ENCODE measurements at regions not wholly inside any gene's neighbourhood (a gene's known extent, or its start where the extent isn't known, plus 50 kb on each side); places are given as distances from the start of the nearest gene placed in this dataset.

- no peak for DNase-seq (ENCODE audit: low read depth in 2 of 2)
These were observed 142.8 kb downstream of the CD8B2 start for GRCh38 chr2:106629981-106630380.

- DNase-seq (ENCODE audit: low read depth in 2 of 2), result no peak
These were observed 144.1 kb downstream of the CD8B2 start for GRCh38 chr2:106631281-106631680.

- DNase-seq (ENCODE audit: low read depth in 2 of 2), result peak in 1 of 2 experiments; percentile 6
These were observed 150.9 kb downstream of the CD8B2 start for GRCh38 chr2:106638043-106638442.

- no peak for DNase-seq (ENCODE audit: low read depth in 2 of 2)
These were observed 151.4 kb downstream of the CD8B2 start for GRCh38 chr2:106638580-106638979.

GRCh38 chr2:106642679-106643078, 155.5 kb downstream of the CD8B2 start:
- DNase-seq (ENCODE audit: low read depth in 2 of 2), result no peak

GRCh38 chr2:106644623-106645022, 157.5 kb downstream of the CD8B2 start:
- no peak for DNase-seq (ENCODE audit: low read depth in 2 of 2)

- no peak for DNase-seq (ENCODE audit: low read depth in 2 of 2)
These were observed 159.4 kb downstream of the CD8B2 start for GRCh38 chr2:106646605-106647004.

GRCh38 chr2:106649306-106649705, 162.1 kb downstream of the CD8B2 start:
- no peak for DNase-seq (ENCODE audit: low read depth in 2 of 2)

- DNase-seq (ENCODE audit: low read depth in 2 of 2), result no peak
These were observed 166.3 kb downstream of the CD8B2 start for GRCh38 chr2:106653465-106653864.

- no peak for DNase-seq (ENCODE audit: low read depth in 2 of 2)
These were observed 171.5 kb downstream of the CD8B2 start for GRCh38 chr2:106658616-106659015.

- no peak for DNase-seq (ENCODE audit: low read depth in 2 of 2)
These were observed 177.5 kb downstream of the CD8B2 start for GRCh38 chr2:106664669-106665068.

GRCh38 chr2:106667478-106668070, 180.4 kb downstream of the CD8B2 start:
- DNase-seq (ENCODE audit: low read depth in 2 of 2), result no peak

- DNase-seq (ENCODE audit: low read depth in 2 of 2), result no peak
These were observed 198.2 kb downstream of the CD8B2 start for GRCh38 chr2:106685180-106685897.

GRCh38 chr2:106686814-106687213, 199.2 kb downstream of the ST6GAL2 start:
- DNase-seq (ENCODE audit: low read depth in 2 of 2), result no peak

- no peak for DNase-seq (ENCODE audit: low read depth in 2 of 2)
These were observed 190.9 kb downstream of the ST6GAL2 start for GRCh38 chr2:106694964-106695470.

GRCh38 chr2:106695919-106696318, 190.0 kb downstream of the ST6GAL2 start:
- DNase-seq (ENCODE audit: low read depth in 2 of 2), result no peak

GRCh38 chr2:106700616-106701015, 185.4 kb downstream of the ST6GAL2 start:
- DNase-seq (ENCODE audit: low read depth in 2 of 2), result no peak

GRCh38 chr2:106701203-106702022, 184.6 kb downstream of the ST6GAL2 start:
- DNase-seq (ENCODE audit: low read depth in 2 of 2), result no peak

- no peak for DNase-seq (ENCODE audit: low read depth in 2 of 2)
These were observed 182.8 kb downstream of the ST6GAL2 start for GRCh38 chr2:106703161-106703560.

- no peak for DNase-seq (ENCODE audit: low read depth in 2 of 2)
These were observed 181.2 kb downstream of the ST6GAL2 start for GRCh38 chr2:106704798-106705197.

GRCh38 chr2:106705877-106706276, 180.1 kb downstream of the ST6GAL2 start:
- DNase-seq (ENCODE audit: low read depth in 2 of 2), result no peak

GRCh38 chr2:106706283-106706682, 179.7 kb downstream of the ST6GAL2 start:
- DNase-seq (ENCODE audit: low read depth in 2 of 2), result no peak

GRCh38 chr2:106708209-106708608, 177.8 kb downstream of the ST6GAL2 start:
- no peak for DNase-seq (ENCODE audit: low read depth in 2 of 2)

Measured in fibroblast of skin of left biceps (primary cell).